Endothelial cell of umbilical vein (primary cell): ENCODE measurements at regions not wholly inside any gene's neighbourhood (a gene's known extent, or its start where the extent isn't known, plus 50 kb on each side); places are given as distances from the start of the nearest gene placed in this dataset.

Experiments used
- EZH2 ChIP-seq: IDR thresholded peaks from 2 replicates; pipeline ENCODE4 v1.6.1; 2012; ENCODE audit warnings: borderline replicate concordance, low read depth, mild to moderate bottlenecking, moderate library complexity, low read length, inconsistent platforms; ENCODE audit not compliant: severe bottlenecking
- TF ChIP-seq, protein P1 (sequence below), 2 donors: IDR thresholded peaks; 1 replicate in 1 of 2; 2 replicates in 1 of 2; pipeline ENCODE4 v1.5.1; 2011; ENCODE audit warnings: low read length in 2 of 2, mild to moderate bottlenecking in 2 of 2, moderate library complexity in 2 of 2, control low read depth in 1 of 2, inconsistent platforms in 1 of 2, low read depth in 1 of 2; ENCODE audit not compliant: insufficient read depth in 1 of 2; ENCODE audit errors: extremely low read depth in 1 of 2

DNA sequence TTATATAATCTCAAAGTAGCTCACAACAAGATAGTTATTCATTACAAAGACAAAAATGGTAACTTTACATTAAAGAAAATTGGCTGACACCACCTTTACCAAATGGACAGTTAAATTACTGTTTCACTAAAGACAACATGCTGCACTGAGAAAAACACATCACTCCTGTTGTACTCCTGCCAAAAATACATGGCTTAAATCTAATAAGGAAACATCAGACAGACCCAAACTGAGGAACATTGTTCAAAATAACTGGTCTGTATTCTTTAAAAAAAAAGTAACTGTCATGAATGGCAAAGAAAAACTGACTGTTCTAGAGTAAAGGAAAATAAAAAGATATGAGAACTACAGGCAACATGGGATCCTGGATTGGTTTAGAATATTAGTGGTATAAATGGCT lies 151.3 kb upstream of the DCN start:
- TF ChIP-seq, protein P1, sequence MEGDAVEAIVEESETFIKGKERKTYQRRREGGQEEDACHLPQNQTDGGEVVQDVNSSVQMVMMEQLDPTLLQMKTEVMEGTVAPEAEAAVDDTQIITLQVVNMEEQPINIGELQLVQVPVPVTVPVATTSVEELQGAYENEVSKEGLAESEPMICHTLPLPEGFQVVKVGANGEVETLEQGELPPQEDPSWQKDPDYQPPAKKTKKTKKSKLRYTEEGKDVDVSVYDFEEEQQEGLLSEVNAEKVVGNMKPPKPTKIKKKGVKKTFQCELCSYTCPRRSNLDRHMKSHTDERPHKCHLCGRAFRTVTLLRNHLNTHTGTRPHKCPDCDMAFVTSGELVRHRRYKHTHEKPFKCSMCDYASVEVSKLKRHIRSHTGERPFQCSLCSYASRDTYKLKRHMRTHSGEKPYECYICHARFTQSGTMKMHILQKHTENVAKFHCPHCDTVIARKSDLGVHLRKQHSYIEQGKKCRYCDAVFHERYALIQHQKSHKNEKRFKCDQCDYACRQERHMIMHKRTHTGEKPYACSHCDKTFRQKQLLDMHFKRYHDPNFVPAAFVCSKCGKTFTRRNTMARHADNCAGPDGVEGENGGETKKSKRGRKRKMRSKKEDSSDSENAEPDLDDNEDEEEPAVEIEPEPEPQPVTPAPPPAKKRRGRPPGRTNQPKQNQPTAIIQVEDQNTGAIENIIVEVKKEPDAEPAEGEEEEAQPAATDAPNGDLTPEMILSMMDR (IDR thresholded peaks at IDR 0.05; ENCODE audit: extremely low read depth in 1 of 2, insufficient read depth in 1 of 2, low read depth in 1 of 2, low read length in 2 of 2), result no peak
- no peak for TF ChIP-seq EZH2
